ENCODE measurements at regions not wholly inside any gene's neighbourhood (a gene's known extent, or its start where the extent isn't known, plus 50 kb on each side); places are given as distances from the start of the nearest gene placed in this dataset.
"Not testable (repeated sequence)": the region's sequence is repeated elsewhere in the genome, so short reads cannot be mapped to it uniquely, and the experiment has no call there.

DNA sequence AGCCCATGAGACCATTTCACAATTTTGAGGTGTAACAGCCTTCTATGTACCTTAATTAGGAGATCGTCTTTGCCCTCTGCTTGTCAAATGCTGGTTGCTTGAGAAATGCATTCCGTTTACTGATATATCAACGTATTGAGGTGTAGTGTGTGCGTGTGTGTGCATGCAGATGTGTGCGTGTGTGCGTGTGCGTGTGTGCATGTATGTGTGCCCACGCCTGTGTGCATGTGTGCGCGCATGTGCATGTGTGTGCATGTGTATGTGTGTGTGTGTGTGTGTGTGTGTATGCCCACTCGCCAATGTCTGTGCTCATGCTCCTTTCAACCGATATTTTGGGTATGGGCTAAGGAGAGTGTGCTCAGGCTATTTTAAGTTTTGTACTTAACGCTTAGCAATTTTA lies 81.5 kb upstream of the ZFHX3 start:
- DNase-seq = no peak

DNA sequence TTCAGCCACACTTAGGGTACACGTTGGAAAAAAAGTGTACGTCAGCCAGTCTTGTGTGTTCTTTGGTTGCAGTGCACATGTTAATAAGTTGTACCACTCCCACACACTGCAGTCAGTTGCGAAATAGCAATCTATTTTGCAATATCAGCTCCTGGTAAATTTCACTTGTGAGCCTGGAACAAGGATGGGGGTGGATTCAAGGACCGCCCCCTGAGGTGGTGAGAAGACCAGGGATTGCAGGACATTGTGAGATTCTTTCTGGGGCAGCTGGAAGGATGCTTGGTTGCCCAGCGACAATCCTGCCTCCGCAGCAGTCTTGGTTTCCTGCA lies 78.6 kb upstream of the ZFHX3 start:
- no peak for DNase-seq

DNA sequence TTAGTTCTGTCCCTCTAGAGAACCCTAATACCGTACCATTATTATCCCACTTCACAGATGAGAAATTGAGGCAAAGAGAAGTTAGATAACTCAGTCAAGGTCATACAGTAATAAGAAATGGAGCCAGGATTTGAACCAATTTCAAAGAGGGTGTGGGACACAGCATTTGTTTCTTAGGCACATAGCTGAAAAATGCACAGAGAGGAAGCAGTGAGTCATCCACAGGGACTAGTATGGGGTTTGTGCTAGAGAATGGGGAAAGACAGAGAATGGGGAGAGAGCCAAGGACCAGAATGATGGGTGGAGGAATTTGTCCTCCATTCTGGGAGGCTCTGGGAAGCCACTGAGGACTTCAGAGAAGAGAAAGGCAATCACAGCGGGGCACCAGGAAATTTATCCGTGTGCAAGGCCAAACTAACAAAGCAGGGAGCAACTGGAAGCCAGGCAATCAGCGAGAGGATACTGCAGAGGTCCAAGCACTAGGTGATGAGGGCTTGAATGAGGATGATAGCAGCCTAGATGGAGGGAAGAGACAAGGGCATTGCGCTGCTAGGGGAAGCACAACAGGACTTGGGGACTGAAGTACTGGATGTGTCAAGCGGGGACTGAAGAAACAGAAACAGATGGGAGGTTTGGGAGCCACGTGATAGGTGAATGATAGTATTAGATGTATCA lies 78.1 kb upstream of the ZFHX3 start:
- DNase-seq = no peak

DNA sequence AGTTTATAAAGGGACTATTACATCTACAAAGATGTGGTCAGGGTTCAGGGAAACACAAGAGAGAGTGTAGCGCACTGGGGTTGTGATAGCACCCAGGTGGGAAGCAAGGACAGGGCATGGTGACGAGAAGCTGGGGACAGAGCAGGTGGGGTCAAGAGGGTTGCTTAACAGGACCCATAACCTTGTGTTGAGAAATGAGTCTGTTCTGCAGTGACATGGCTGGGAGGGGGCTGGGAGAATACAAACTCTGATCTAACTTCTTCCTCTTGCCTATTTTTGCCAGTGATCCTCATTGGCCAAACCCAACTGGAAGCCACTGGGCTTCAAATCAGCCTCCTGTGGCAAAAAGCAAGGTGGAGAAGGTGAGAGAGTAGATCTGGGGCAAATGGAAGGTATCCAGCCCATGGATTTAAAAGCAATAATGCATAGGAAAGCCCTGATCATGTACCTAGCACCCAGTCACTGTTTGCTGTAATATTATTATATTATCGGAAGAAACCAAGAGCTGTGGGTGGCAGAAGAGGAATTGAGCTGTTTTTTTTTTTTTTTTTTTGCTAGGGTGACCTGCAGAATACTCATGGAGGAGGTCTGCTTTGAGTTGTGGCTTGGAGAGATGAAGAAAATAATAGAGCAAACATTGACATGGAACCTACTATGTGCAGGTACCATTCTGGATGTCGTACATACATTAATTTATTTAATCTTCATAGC lies 76.9 kb upstream of the ZFHX3 start:
- no peak for DNase-seq

DNA sequence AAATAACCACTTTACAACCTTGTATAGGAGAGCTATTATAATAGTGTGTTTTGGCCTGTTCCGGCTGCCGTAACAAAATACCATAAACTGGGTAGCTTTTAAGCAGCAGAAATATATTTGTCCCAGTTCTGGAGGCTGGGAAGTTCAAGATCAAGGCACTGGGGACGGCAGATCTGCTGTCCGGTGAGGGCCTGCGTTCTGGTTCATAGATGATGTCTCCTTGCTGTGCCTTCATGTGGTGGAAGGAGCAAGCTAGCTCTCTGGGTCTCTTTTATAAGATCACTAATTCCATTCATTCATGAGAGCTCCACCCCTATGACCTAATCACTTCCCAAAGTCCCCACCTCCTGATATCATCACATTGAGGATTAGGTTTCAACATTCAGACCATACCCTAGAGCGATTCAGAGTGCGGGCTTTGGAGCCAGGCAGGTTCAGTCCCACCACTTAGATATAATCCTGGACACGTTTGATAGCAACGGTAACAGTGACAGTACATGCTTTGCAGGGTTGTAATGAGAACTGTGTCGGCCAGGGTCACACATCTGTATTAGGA lies 76.2 kb upstream of the ZFHX3 start:
- DNase-seq = no peak

DNA sequence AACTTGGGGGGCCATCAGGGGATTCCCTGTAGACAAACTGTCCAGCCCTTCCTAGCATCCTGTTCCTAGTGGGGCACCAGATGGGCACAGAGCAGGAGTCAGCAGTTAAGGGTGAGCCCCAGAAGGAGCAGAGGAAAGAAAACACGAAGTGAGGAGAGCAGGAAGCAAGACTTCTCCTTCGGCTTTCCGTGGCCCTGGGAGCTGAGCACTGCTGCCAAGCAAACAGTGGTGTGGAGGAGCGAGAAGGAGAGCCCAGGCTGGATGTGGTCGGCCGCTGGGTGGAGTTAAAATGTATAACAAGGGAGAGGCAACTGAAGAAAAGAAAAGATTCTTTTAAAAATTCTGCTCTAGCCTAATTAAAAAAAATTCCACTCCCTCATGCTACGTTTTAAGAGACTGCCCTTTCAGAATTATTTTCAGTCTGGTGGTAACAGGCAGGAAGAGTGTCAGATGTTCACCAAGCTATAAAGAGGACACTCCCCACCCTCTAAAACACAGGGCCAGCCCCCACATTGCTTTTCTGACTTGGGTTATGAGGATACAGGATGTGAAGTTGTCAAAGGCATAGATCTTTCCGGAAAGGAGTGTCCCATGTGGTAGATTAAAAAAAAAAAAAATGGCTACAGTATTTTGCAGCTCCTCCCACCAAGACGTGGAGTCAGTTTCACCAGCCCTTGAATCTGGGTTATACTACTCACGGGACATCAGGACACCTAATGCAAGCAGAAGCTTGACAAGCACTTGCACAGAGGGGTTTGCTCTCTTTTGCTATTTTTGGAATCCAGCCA lies 74.9 kb upstream of the ZFHX3 start:
- no peak for DNase-seq

DNA sequence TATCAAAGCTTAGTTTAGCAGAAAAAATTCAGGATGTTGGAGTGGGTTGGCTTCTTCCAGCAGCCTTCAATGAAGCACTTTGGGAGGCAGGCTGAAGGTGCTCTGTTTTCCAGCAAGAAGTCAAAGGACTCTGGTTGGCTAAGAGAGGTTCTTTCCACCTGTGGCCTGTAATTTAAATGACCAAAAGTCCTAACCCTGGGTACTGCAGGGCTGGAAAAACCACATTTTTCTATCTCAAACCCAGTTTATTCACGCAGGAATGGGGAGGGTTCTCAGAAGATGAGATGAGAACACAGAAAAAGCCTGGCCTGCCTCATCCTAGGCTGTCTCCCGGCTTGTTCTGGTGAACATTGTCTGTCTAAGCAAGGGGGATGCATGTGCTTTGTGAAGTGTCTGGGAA lies 68.6 kb upstream of the ZFHX3 start:
- no peak for DNase-seq

DNA sequence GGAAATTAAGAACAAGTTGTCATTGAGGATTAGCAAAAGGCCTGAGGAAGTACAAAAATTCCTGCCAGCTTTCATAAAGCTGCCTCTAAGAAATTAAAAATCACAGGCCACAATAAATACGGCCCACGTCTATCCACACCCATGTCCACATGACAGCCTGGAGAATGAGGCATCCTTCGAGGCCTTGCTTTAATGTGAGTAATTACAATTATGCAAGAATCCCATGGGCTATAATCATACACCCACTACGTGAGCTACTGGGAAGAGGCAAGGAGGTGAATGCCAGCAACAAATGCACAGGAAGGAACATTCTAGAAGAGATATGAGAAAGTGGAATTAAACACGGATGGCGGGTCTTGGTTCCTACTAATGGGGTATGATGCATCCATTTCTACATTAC lies 65.4 kb upstream of the ZFHX3 start:
- DNase-seq = no peak

DNA sequence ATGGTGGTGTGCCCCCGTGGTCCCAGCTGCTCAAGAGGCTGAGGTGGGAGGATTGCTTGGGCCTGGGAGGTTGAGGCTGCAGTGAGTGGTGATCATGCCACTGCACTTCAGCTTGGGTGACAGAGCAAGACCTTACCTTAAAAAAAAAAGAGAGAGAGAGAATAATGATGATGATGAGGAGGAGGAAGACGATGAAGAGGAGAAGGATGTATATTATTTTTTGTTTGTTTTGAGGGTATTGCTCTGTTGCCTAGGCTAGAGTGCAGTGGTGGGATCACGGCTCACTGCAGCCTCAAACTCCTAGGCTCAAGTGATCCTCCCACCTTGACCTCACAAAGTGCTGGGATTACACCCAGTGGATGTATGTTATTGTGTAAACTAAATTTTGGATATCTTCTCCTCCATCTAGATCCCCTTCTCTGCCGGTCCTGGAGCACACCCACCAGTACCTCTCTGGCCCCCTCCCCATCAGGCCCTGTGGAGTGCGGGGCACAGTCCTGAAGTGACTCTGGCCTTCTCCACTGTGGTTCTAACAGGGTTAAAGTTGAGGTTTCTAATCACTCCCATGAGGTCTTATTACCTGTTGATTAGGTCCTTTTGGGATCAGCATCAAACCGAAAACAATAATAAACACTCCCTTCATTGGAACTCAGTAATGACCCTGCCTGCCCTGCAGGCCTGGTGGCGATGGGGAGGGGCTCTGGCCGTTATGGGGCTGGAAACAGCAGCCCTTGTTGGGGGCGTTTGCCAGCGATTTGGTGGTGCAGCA lies 60.5 kb upstream of the ZFHX3 start:
- DNase-seq = no peak

DNA sequence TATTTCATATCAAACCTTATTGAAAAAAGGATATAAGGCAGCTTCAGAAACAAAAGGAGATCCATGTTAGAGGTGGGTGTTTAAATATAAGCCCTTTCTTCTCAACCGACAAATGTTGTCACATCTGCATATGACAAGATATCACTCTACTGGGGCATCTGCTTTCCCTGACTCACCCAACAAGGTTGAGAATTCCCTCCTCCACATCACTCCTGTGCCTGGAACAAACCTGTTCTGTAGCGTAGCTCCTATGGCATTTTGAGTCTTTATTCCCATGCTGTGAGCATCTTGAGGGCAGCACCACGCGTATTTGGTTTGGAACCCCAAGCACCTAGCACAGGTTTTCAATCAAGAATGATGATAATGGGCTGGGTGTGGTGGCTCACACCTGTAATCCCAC lies 59.4 kb upstream of the ZFHX3 start:
- no peak for DNase-seq

DNA sequence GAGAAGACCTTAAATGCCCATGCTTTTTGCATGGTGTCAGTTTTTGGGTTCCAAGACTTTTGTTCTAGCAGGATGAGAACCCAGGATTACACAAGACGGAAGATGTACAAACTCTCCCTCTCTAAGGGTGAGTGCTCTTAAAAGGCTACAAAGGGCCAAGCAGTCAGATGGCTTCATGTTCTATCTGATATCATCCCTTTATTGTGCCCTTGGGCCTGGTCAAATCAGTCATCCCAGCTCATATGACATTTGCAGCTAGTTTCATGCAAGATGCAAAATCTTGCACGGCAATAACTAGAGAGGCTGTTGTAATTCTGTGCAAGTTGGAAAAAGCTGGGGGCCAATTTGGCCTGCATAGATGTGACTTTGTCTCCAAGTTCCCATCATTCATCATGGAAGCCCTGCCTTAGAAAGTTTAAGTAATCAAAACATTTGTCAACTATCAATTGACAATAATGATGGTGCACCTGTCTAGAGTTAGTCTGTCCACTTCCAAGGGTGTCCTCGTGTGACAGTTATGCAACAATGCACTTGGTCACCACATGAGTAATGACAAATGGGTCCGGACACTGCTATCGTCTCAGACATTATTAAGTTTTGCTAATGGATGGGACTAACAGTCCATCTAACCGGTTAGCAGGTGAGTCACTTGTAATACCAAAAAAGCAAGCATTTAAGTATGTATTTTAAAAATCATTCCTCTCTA lies 58.6 kb upstream of the ZFHX3 start:
- no peak for DNase-seq

DNA sequence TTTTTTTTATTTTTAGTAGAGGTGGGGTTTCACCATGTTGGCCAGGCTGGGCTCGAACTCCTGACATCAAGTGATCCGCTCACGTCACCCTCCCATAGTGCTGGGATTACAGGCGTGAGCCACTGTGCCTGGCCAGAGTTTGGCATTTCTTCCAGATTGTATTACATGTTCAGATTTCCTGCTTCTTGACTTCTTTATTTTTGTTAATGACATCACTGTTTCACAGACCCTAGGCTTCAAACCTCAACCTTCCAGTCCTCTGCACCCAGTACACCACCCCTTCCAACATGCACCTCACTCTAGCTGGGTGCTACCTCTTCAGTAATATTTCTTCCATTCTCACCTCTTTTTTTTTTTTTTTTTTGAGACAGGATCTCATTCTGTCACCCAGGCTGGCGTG lies 53.6 kb upstream of the ZFHX3 start:
- no peak for DNase-seq

DNA sequence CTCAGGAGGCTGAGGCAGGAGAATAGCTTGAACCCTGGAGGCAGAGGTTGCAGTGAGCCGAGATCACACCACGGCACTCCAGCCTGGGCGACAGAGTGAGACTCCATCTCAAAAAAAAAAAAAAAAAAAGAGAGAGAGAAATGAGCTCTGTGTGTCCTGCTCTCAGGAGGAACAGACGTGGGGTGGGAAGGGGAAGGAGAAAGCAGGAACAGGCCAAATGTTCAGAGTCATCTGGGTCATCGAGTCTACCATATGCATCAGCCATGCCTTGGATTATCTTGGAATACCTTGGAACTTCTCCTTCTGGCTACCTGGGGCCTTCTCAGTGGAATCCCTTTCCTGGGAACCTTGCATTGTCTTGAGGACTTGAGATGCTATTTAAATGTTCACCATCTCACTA lies 51.7 kb upstream of the ZFHX3 start:
- DNase-seq = not testable (repeated sequence)
